ENCODE measurements at regions not wholly inside any gene's neighbourhood (a gene's known extent, or its start where the extent isn't known, plus 50 kb on each side); places are given as distances from the start of the nearest gene placed in this dataset.

- no peak for DNase-seq (ENCODE audit: extremely low spot score)
- TF ChIP-seq, protein P1, sequence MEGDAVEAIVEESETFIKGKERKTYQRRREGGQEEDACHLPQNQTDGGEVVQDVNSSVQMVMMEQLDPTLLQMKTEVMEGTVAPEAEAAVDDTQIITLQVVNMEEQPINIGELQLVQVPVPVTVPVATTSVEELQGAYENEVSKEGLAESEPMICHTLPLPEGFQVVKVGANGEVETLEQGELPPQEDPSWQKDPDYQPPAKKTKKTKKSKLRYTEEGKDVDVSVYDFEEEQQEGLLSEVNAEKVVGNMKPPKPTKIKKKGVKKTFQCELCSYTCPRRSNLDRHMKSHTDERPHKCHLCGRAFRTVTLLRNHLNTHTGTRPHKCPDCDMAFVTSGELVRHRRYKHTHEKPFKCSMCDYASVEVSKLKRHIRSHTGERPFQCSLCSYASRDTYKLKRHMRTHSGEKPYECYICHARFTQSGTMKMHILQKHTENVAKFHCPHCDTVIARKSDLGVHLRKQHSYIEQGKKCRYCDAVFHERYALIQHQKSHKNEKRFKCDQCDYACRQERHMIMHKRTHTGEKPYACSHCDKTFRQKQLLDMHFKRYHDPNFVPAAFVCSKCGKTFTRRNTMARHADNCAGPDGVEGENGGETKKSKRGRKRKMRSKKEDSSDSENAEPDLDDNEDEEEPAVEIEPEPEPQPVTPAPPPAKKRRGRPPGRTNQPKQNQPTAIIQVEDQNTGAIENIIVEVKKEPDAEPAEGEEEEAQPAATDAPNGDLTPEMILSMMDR (IDR thresholded peaks at IDR 0.05; ENCODE audit: control extremely low read depth, extremely low read depth, low read depth, missing control alignments), result no peak
- ChIA-PET POLR2A (no interaction called here), CTCF (interaction anchor here (1.3 kb wide), 1 partner anchor 17 kb away, joined by 4 read pairs; no protein-coding TSS in a partner anchor)
Measured at GRCh38 chr21:22456241-22456640, 1458.0 kb downstream of the NCAM2 start.

DNA sequence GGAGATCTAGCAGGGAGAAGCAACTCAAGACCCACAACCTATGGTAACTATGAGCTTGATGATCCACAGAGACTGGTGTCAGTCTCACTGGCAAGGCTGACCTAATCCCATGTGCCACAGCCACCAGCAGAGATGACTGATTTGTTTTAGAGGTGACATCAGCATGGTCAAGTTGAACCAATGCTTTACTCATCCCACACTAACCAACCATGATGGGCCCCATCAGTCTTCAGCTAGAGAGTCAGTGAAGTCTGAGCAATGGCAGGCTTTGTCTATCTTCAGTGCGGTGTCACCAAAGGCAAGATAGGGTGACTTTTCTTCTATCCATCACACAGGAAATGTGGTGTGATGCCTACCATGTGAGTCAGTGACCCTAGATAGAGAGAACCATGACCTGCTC lies 1470.7 kb downstream of the NCAM2 start:
- DNase-seq (ENCODE audit: extremely low spot score), result no peak
- TF ChIP-seq, protein P1 (IDR thresholded peaks at IDR 0.05; ENCODE audit: control extremely low read depth, extremely low read depth, low read depth, missing control alignments), result no peak
- POLR2A ChIA-PET, result no interaction called here
- CTCF ChIA-PET, result no interaction called here

GRCh38 chr21:22474403-22474802 lies 1476.2 kb downstream of the NCAM2 start:
- CTCF ChIA-PET, result no interaction called here
- POLR2A ChIA-PET, result no interaction called here
- DNase-seq (ENCODE audit: extremely low spot score), result no peak
- TF ChIP-seq, protein P1 (IDR thresholded peaks at IDR 0.05; ENCODE audit: control extremely low read depth, extremely low read depth, low read depth, missing control alignments), result no peak

DNA sequence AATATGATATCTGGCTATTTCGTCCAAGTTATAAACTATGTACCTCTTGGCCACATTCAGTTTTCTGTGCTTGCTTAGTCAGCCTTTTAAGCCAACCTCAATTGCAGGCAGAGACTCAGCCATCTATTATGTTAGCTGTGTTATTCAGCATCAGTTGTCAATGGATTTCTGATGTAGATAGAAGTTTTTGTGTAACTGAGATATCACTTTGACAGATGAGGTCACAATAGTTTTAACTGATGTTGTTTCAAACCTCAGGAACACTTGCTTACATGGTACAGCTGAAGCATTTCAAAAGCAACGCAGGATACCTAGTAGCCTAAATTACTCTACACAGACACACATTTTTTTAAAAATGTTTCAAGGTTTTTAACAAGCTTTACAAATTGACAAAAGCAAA lies 1478.0 kb downstream of the NCAM2 start:
- CTCF ChIA-PET, result interaction anchor here (1.0 kb wide), 1 partner anchor 9 kb away, joined by 3 read pairs; no protein-coding TSS in a partner anchor
- TF ChIP-seq, protein P1 (IDR thresholded peaks at IDR 0.05; ENCODE audit: control extremely low read depth, extremely low read depth, low read depth, missing control alignments), result no peak
- POLR2A ChIA-PET, result no interaction called here
- DNase-seq (ENCODE audit: extremely low spot score), result no peak

DNA sequence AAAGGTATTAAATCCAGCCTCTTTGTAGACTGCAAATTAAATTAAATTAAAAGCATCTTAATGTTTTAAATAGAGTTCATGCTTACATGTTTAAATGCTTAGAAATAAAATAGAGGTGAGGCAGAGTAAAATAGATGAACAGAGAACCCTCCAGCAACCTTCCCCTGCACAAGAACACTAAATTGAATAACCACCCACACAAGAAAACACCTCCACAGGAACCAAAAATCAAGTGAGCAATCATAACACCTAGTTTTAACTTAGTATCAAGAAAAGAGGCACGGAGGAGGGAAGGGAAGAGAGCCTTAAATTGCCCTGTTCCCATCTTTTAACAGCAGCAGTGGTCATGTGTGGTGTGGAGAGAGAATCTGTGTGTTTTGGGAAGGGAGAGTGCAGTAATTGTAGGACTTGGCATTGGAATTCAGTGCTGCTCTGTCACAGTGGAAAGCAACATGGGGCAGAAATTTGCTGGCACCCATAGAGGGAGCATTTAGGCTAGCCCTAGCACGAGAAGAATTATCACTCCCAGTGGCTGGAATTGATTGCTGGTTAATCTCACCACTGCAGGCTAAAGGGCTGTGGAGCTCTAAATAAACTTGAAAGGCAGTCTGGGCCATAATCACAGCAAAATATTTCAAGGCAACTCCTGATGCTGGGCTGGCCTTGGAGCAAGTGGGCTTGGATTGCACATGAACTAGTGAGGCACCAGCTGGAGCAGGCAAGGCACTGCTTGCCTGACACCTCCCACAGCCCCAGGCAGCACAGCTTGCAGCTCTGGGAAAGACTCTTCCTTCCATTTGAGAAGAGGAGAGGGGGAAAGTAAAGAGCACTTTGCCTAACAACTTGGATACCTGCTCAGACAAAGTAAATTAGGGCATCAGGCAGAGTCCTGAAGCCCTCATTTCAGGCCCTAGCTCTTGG lies 1478.8 kb downstream of the NCAM2 start:
- no peak for DNase-seq (ENCODE audit: extremely low spot score)
- CTCF ChIA-PET, result no interaction called here
- TF ChIP-seq, protein P1 (IDR thresholded peaks at IDR 0.05; ENCODE audit: control extremely low read depth, extremely low read depth, low read depth, missing control alignments), result no peak
- POLR2A ChIA-PET, result no interaction called here

- CTCF ChIA-PET, result no interaction called here
Measured at GRCh38 chr21:22490049-22490448, 1491.8 kb downstream of the NCAM2 start.

More at GRCh38 chr21:22490049-22490448, 1491.8 kb downstream of the NCAM2 start:
- TF ChIP-seq, protein P1 (IDR thresholded peaks at IDR 0.05; ENCODE audit: control extremely low read depth, extremely low read depth, low read depth, missing control alignments), result no peak
- DNase-seq (ENCODE audit: extremely low spot score), result no peak
- POLR2A ChIA-PET, result no interaction called here
